RWPE2 (cell line): ENCODE measurements at regions not wholly inside any gene's neighbourhood (a gene's known extent, or its start where the extent isn't known, plus 50 kb on each side); places are given as distances from the start of the nearest gene placed in this dataset.

Experiments used
- ATAC-seq: fragments of 200-7000 bp; cut with Tn5 transposase; 3 replicates; pipeline ENCODE4 v1.9.1; 2021; ENCODE audit warnings: low read depth
- DNase-seq: peaks from one replicate; pipeline ENCODE4 v3.0.0-alpha.2; 2020; ENCODE audit warnings: low spot score
- H3K27ac ChIP-seq: fragments of 450-650 bp; 2 replicates; pipeline ENCODE4 v1.5.1; 2017; ENCODE audit warnings: mild to moderate bottlenecking; ENCODE audit not compliant: poor library complexity, severe bottlenecking
- H3K27me3 ChIP-seq: fragments of 250-450 bp; sonication (Bioruptor Pico); 2 replicates; pipeline ENCODE4 v1.5.1; 2021; ENCODE audit warnings: mild to moderate bottlenecking, moderate library complexity; ENCODE audit not compliant: insufficient read depth, poor library complexity, severe bottlenecking
- H3K36me3 ChIP-seq: fragments of 250-450 bp; sonication (Bioruptor Pico); 2 replicates; pipeline ENCODE4 v1.5.1; 2020; ENCODE audit warnings: low read depth, mild to moderate bottlenecking, moderate library complexity
- H3K4me1 ChIP-seq: fragments of 250-450 bp; sonication (Bioruptor Pico); 2 replicates; pipeline ENCODE4 v1.5.1; 2021; ENCODE audit warnings: mild to moderate bottlenecking, moderate library complexity; ENCODE audit not compliant: insufficient read depth, poor library complexity, severe bottlenecking
- H3K4me3 ChIP-seq: fragments of 250-450 bp; sonication (Bioruptor Pico); 2 replicates; pipeline ENCODE4 v1.5.1; 2021; ENCODE audit warnings: mild to moderate bottlenecking, moderate library complexity; ENCODE audit not compliant: severe bottlenecking
- H3K9me3 ChIP-seq: fragments of 250-450 bp; sonication (Bioruptor Pico); 2 replicates; pipeline ENCODE4 v1.5.1; 2021; ENCODE audit warnings: mild to moderate bottlenecking, moderate library complexity; ENCODE audit not compliant: severe bottlenecking
- CTCF ChIP-seq: fragments of 450-650 bp; IDR thresholded peaks from one replicate; pipeline ENCODE4 v1.5.1; 2017; ENCODE audit warnings: mild to moderate bottlenecking, moderate library complexity; ENCODE audit not compliant: poor library complexity, severe bottlenecking

GRCh38 chr2:217329023-217329431 is 469.2 kb upstream of the TNP1 start:
- TF ChIP-seq CTCF, result no peak

GRCh38 chr2:217328622-217328978 is 468.7 kb upstream of the TNP1 start:
- H3K27ac ChIP-seq, result no peak overlapping the region
- no peak for DNase-seq
- H3K4me1 ChIP-seq, result peaks cover 24% of the 10 kb centered on the region
- no peaks in the 10 kb centered on the region for H3K27me3 ChIP-seq
- no peak for ATAC-seq
- no peaks in the 10 kb centered on the region for H3K9me3 ChIP-seq
- no peaks in the 10 kb centered on the region for H3K36me3 ChIP-seq
- no peak overlapping the region for H3K4me3 ChIP-seq
- no peak for TF ChIP-seq CTCF

More at GRCh38 chr2:217329023-217329431, 469.2 kb upstream of the TNP1 start:
- no peak for ATAC-seq
- DNase-seq, result no peak
- Histone ChIP-seq H3K4me3 (no peak overlapping the region), H3K27ac (no peak overlapping the region), H3K27me3 (no peaks in the 10 kb centered on the region), H3K9me3 (no peaks in the 10 kb centered on the region), H3K4me1 (peaks cover 24% of the 10 kb centered on the region), H3K36me3 (no peaks in the 10 kb centered on the region)

GRCh38 chr2:217327953-217328621 is 468.2 kb upstream of the TNP1 start:
- no peaks in the 10 kb centered on the region for H3K9me3 ChIP-seq
- no peak for TF ChIP-seq CTCF
- ATAC-seq (no peak), DNase-seq (no peak)
- H3K36me3 ChIP-seq, result no peaks in the 10 kb centered on the region
- no peaks in the 10 kb centered on the region for H3K27me3 ChIP-seq
- peaks cover 24% of the 10 kb centered on the region for H3K4me1 ChIP-seq
- H3K27ac ChIP-seq, result no peak overlapping the region
- no peak overlapping the region for H3K4me3 ChIP-seq

GRCh38 chr2:217326238-217327022 is 466.6 kb upstream of the TNP1 start:
- DNase-seq (no peak), ATAC-seq (no peak; the same call in 2 of the 3 replicates)
- Histone ChIP-seq H3K27me3 (no peaks in the 10 kb centered on the region), H3K36me3 (no peaks in the 10 kb centered on the region), H3K9me3 (no peaks in the 10 kb centered on the region), H3K4me3 (no peak overlapping the region), H3K4me1 (peaks cover 13% of the 10 kb centered on the region), H3K27ac (no peak overlapping the region)
- no peak for TF ChIP-seq CTCF

GRCh38 chr2:217325816-217326215 is 466.0 kb upstream of the TNP1 start:
- DNase-seq (no peak), ATAC-seq (no peak)
- no peak overlapping the region for H3K4me3 ChIP-seq
- H3K9me3 ChIP-seq, result no peaks in the 10 kb centered on the region
- H3K27me3 ChIP-seq, result no peaks in the 10 kb centered on the region
- TF ChIP-seq CTCF, result no peak
- peaks cover 9% of the 10 kb centered on the region for H3K4me1 ChIP-seq
- no peak overlapping the region for H3K27ac ChIP-seq
- no peaks in the 10 kb centered on the region for H3K36me3 ChIP-seq
